ENCODE measurements at regions not wholly inside any gene's neighbourhood (a gene's known extent, or its start where the extent isn't known, plus 50 kb on each side); places are given as distances from the start of the nearest gene placed in this dataset.

GRCh38 chr13:86907156-86907555 lies 764.0 kb upstream of the SLITRK5 start:
- no peak for TF ChIP-seq CTCF (IDR thresholded peaks at IDR 0.05)
- TF ChIP-seq POLR2A (IDR thresholded peaks at IDR 0.05), result no peak
